ENCODE measurements at regions not wholly inside any gene's neighbourhood (a gene's known extent, or its start where the extent isn't known, plus 50 kb on each side); places are given as distances from the start of the nearest gene placed in this dataset.

GRCh38 chr12:58033831-58034230 lies 92.5 kb downstream of the ATP23 start:
- H3K9ac ChIP-seq (ENCODE audit: low read depth, low read length) = no peak overlapping the region
- no peak overlapping the region for H3K4me2 ChIP-seq (ENCODE audit: insufficient read depth, low read length)
- no peaks in the 10 kb centered on the region for H4K20me1 ChIP-seq (ENCODE audit: insufficient read depth, low read length)
- no peak for ATAC-seq (ENCODE audit: insufficient read depth, low read depth)
- no peaks in the 10 kb centered on the region for H3K4me1 ChIP-seq (ENCODE audit: insufficient read depth, low read length)
- peaks cover 7% of the 10 kb centered on the region for H3K27me3 ChIP-seq (ENCODE audit: insufficient read depth, low read length, poor library complexity)
- H3K27ac ChIP-seq (ENCODE audit: low read length) = no peak overlapping the region
- H3K36me3 ChIP-seq (ENCODE audit: insufficient read depth, low read length) = no peaks in the 10 kb centered on the region
- no peak for DNase-seq
- TF ChIP-seq EZH2 (IDR thresholded peaks at IDR 0.05; ENCODE audit: borderline replicate concordance, low read depth, low read length, severe bottlenecking) (no peak), CTCF (IDR thresholded peaks at IDR 0.05; ENCODE audit: borderline replicate concordance, extremely low read depth, low read length, poor library complexity, severe bottlenecking) (no peak)
- peaks cover 14% of the 10 kb centered on the region for H3K9me3 ChIP-seq (ENCODE audit: insufficient read depth, low read length, severe bottlenecking)
- no peak overlapping the region for H2AFZ ChIP-seq (ENCODE audit: low read depth, low read length)
- H3K4me3 ChIP-seq (ENCODE audit: low read depth in 1 of 2, low read length in 2 of 2) = no peak overlapping the region
- no peaks in the 10 kb centered on the region for H3K79me2 ChIP-seq (ENCODE audit: insufficient read depth, low read length)

- H3K4me2 ChIP-seq (ENCODE audit: insufficient read depth, low read length) = no peak overlapping the region
- no peaks in the 10 kb centered on the region for H4K20me1 ChIP-seq (ENCODE audit: insufficient read depth, low read length)
- H3K36me3 ChIP-seq (ENCODE audit: insufficient read depth, low read length) = no peaks in the 10 kb centered on the region
- H3K4me3 ChIP-seq (ENCODE audit: low read depth in 1 of 2, low read length in 2 of 2) = no peak overlapping the region
- H3K4me1 ChIP-seq (ENCODE audit: insufficient read depth, low read length) = no peaks in the 10 kb centered on the region
- no peak overlapping the region for H2AFZ ChIP-seq (ENCODE audit: low read depth, low read length)
- DNase-seq (no peak), ATAC-seq (ENCODE audit: insufficient read depth, low read depth) (no peak)
- H3K79me2 ChIP-seq (ENCODE audit: insufficient read depth, low read length) = no peaks in the 10 kb centered on the region
- TF ChIP-seq EZH2 (IDR thresholded peaks at IDR 0.05; ENCODE audit: borderline replicate concordance, low read depth, low read length, severe bottlenecking) = no peak
- no peak for TF ChIP-seq CTCF (IDR thresholded peaks at IDR 0.05; ENCODE audit: borderline replicate concordance, extremely low read depth, low read length, poor library complexity, severe bottlenecking)
- H3K9ac ChIP-seq (ENCODE audit: low read depth, low read length) = no peak overlapping the region
- no peak overlapping the region for H3K27ac ChIP-seq (ENCODE audit: low read length)
- peaks cover 14% of the 10 kb centered on the region for H3K9me3 ChIP-seq (ENCODE audit: insufficient read depth, low read length, severe bottlenecking)
- peaks cover 4% of the 10 kb centered on the region for H3K27me3 ChIP-seq (ENCODE audit: insufficient read depth, low read length, poor library complexity)
These were observed 92.9 kb downstream of the ATP23 start for GRCh38 chr12:58034311-58034710.

GRCh38 chr12:58034712-58035111 lies 93.3 kb downstream of the ATP23 start:
- no peak for ATAC-seq (ENCODE audit: insufficient read depth, low read depth)
- Histone ChIP-seq H3K27ac (ENCODE audit: low read length) (no peak overlapping the region), H3K4me3 (ENCODE audit: low read depth in 1 of 2, low read length in 2 of 2) (no peak overlapping the region), H3K9me3 (ENCODE audit: insufficient read depth, low read length, severe bottlenecking) (peaks cover 14% of the 10 kb centered on the region), H3K9ac (ENCODE audit: low read depth, low read length) (no peak overlapping the region), H3K4me1 (ENCODE audit: insufficient read depth, low read length) (no peaks in the 10 kb centered on the region), H3K79me2 (ENCODE audit: insufficient read depth, low read length) (no peaks in the 10 kb centered on the region), H3K36me3 (ENCODE audit: insufficient read depth, low read length) (no peaks in the 10 kb centered on the region), H4K20me1 (ENCODE audit: insufficient read depth, low read length) (no peaks in the 10 kb centered on the region), H3K27me3 (ENCODE audit: insufficient read depth, low read length, poor library complexity) (peaks cover under 1% of the 10 kb centered on the region), H3K4me2 (ENCODE audit: insufficient read depth, low read length) (no peak overlapping the region), H2AFZ (ENCODE audit: low read depth, low read length) (no peak overlapping the region)
- no peak for DNase-seq
- TF ChIP-seq CTCF (IDR thresholded peaks at IDR 0.05; ENCODE audit: borderline replicate concordance, extremely low read depth, low read length, poor library complexity, severe bottlenecking) = no peak
- TF ChIP-seq EZH2 (IDR thresholded peaks at IDR 0.05; ENCODE audit: borderline replicate concordance, low read depth, low read length, severe bottlenecking) = no peak

- no peaks in the 10 kb centered on the region for H3K79me2 ChIP-seq (ENCODE audit: insufficient read depth, low read length)
- no peak overlapping the region for H3K4me2 ChIP-seq (ENCODE audit: insufficient read depth, low read length)
- ATAC-seq (ENCODE audit: insufficient read depth, low read depth) (no peak), DNase-seq (no peak)
- no peak for TF ChIP-seq EZH2 (IDR thresholded peaks at IDR 0.05; ENCODE audit: borderline replicate concordance, low read depth, low read length, severe bottlenecking)
- no peak for TF ChIP-seq CTCF (IDR thresholded peaks at IDR 0.05; ENCODE audit: borderline replicate concordance, extremely low read depth, low read length, poor library complexity, severe bottlenecking)
- H3K36me3 ChIP-seq (ENCODE audit: insufficient read depth, low read length) = no peaks in the 10 kb centered on the region
- no peaks in the 10 kb centered on the region for H3K9me3 ChIP-seq (ENCODE audit: insufficient read depth, low read length, severe bottlenecking)
- no peak overlapping the region for H3K27ac ChIP-seq (ENCODE audit: low read length)
- H3K27me3 ChIP-seq (ENCODE audit: insufficient read depth, low read length, poor library complexity) = no peaks in the 10 kb centered on the region
- no peak overlapping the region for H3K4me3 ChIP-seq (ENCODE audit: low read depth in 1 of 2, low read length in 2 of 2)
- H4K20me1 ChIP-seq (ENCODE audit: insufficient read depth, low read length) = no peaks in the 10 kb centered on the region
- H2AFZ ChIP-seq (ENCODE audit: low read depth, low read length) = no peak overlapping the region
- H3K4me1 ChIP-seq (ENCODE audit: insufficient read depth, low read length) = no peaks in the 10 kb centered on the region
- no peak overlapping the region for H3K9ac ChIP-seq (ENCODE audit: low read depth, low read length)
These were observed 100.1 kb downstream of the ATP23 start for GRCh38 chr12:58041441-58041840.
